CD1c-positive myeloid dendritic cell (primary cell): ENCODE measurements at regions not wholly inside any gene's neighbourhood (a gene's known extent, or its start where the extent isn't known, plus 50 kb on each side); places are given as distances from the start of the nearest gene placed in this dataset.
"Not testable (repeated sequence)": the region's sequence is repeated elsewhere in the genome, so short reads cannot be mapped to it uniquely, and the experiment has no call there.

ENCODE experiments used
- DNase-seq: peaks from one replicate; pipeline ENCODE4 v3.0.0-alpha.2; 2016; ENCODE audit errors: extremely low spot score

DNA sequence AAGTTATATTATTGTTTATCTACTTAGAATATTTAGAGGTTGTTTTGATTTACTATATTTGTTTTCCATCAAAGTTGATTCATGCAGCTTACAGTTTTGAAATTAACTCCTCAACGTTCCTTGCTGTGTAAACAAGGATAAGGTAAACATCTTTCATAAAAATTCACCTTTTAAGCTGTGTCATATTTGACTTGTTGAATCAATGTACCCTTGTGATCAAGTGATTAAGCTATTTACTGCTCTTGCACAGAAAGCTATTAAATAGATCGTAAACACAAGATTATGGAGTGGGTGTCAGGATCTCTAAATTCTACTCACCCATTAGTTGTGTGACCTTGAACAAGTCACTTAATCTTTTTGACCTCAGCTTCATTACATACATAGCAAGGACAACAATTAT is 2054.0 kb upstream of the NUDT12 start:
- no peak for DNase-seq

DNA sequence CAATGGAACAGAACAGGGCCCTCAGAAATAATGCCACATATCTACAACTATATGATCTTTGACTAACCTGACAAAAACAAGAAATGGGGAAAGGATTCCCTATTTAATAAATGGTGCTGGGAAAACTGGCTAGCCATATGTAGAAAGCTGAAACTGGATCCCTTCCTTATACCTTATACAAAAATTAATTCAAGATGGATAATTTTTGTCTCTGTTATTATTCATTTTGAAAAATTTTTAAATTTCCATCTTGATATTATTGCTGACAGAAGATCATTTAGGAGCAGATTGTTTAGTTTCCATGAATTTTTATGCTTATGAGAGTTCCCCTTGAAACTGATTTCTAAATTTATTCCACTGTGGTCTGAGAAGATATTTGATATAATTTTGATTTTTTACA is 2039.8 kb upstream of the NUDT12 start:
- not testable (repeated sequence) for DNase-seq

DNA sequence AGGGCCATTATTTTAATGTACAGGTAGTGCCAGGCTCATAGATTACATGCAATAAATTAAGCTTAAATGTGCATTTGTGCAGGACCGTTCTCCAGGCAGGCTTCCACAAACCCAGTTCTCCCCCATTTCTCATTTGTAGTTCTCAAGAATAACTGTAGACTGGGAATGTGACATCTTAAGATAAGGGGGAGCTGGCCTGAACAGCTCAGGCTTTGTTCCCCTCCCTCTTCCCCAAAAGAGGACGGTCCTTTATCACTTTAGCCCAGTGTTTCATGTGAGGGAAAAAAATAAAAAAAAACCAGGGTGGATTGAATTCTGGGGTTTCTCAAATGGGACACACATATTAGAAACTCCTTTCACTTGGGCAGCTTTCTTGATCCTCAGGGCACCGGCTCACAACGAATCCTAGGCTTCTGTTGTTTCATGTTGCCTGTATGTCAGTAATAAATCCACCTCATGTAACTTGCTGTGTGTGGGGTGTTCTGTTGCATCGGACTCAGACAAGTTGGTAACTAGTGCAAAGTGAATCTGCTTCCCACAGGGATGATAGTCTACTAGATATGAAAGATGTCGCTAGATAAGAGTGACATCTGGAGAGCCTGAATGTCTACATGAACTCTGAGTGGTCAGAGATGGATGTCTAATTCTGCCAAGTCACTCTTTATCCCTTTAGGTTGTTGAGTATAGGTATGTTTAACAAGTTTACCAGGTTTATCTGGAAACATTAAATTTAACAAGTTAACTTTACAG is 2030.6 kb upstream of the NUDT12 start:
- DNase-seq = no peak

DNA sequence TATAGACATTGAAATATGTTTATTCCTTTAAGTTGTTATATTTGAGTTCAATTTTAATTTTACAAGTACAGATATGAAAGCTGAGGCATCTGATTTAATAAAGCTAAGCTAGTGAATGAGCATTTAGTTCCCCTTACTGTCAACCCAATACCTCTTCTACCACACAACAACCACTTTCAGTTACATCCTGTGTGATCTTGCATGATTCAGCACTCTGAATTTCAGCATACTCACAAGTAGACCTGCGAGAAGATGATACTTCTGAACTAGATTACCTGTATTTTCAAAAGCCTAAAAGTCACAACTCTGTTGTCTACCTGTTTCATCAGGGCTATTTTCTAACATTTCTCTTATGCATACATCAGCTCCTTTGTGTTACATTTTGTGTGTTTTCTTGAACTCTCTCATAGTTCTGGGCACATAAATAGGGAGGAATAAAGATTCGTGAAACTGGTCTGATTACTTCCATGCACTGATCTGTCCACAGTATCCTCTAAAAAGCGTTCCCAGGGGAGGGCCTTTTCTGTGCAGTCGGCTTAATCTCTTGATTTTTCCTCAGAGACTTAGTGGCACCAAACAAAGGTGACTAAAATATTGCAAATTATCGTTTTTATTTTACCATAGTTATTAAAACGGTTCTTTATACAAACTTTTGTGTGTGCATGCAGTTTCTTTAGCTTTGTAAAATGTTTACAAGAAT is 2025.5 kb upstream of the NUDT12 start:
- no peak for DNase-seq

DNA sequence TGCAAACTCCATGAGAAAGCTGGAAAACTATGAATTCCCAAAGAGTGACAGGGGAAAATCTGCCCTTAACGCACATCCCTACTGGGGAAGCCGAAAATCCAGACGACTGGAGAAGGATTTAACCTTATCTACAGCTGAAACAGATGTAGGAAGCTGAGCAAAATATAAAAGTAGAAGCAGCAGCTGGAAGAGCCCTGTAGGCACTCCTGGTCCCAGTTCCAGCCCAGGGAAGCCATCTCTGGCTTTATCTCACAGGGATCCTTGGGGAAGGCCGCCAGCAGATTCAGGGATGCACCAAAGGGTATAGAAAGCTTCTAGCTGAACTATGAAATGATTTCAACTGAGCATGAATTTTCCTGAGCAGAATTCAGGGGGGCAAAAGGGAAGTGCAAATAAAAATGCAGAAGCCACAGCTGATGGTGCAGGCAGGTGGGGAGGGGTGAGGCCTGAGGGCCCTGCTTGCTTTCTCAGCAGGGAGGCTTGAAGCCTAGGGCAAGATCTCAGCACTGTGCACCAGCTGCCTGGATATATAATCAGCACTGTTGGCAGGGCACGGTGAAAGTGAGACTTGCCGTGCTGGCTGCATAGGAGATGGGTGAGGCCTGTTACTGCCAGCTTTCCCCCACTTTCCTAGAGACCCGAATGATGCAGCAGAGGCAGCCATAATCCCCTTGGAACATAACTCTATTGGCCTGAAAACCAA is 2019.5 kb upstream of the NUDT12 start:
- DNase-seq = no peak

DNA sequence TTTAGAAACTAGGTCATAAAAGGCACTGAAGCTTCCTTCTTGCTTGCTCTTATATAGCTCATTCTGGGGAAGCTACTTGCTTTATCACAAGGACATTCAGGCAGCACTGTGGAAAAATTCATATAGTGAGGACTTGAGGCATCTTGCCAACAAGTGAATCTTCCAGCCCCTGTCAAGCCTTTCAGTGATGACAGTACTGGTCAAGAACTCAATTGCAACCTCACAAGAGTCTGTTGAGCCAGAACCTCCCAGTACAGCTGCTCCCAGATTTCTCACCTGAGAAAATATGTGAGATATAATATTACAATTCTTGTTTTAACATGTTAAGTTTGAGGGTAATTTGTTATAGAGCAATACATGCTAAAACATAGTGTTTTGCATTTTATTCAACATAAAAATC is 2011.0 kb upstream of the NUDT12 start:
- no peak for DNase-seq

DNA sequence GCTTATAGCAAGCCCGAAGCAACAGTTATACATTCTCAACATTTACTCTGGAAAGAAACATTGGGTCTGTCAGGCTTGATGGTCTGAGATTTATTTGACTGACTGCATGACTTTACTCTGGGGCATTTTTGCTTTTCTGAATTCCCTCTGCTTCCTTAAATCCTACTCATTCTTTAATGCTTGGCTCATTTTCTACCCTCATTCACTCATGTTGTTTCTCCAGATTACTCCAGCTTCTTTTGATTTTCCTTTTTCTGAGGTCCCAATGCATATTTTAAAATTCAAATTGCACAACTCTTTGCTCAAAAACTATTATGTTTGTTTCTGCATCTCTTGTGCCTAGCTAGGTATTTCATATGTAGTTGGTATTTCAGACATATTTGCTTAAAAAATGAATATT is 2002.9 kb upstream of the NUDT12 start:
- no peak for DNase-seq

DNA sequence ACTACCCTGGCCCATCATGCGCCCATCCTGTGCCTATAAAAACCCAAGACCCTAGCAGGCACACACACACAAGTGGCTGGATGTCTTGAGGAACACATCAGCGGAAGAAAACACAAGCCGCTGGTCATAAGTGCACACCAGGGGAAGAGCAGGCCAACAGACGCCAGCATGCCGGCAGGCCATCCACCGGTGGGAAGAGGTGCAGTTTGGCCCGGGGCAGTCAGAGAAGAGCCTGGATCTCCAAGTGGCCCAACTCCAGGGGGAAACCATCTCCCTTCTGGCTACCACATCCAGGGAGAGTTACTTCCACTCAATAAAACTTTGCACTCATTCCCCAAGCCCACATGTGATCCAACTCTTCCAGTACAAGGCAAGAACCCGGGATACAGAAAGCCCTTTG is 2001.3 kb upstream of the NUDT12 start:
- no peak for DNase-seq

DNA sequence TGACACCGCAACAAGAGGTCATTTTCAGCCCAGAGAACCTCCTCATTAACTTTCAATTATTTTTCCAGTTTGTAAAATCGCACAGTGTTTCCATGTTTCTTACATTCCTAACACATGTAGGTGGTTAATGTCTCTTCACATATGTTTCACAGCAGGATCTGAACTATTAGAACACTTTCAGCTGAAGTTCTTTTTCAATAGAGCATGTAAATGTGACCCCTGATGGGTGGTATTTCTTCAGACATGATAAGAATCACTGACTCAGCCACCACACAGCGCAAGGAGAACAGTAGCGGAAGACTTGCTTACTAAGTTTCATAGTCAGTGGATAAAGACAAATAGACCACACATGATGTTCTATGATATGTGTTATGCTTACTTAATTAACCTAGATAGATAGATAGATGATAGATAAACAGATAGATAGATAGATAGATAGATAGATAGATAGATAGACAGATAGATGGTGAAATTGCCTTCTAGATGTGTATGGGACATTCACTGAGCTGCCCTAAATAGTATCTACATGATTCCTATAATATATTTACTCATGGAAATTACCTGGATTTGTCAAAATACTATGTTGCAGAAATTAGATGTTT is 1992.1 kb upstream of the NUDT12 start:
- DNase-seq = no peak

DNA sequence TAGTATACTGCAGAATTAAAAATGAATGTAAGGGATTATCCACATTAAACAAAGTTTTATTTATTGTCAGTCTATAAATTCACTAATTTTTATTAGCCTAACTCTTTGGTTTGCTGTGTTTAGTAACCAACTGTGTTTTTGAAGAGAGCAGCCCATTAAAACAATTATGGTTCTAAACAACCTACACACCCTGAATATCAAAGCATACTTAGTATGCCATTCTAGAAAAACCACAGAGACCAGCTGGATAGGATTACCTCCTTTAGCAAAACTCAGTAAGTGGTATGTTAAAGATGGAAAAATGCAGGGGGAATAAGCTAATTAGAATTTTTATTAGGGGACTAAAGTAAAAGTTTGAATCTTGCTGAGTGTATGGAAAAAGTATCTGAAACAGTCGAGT is 1981.7 kb upstream of the NUDT12 start:
- DNase-seq = no peak

DNA sequence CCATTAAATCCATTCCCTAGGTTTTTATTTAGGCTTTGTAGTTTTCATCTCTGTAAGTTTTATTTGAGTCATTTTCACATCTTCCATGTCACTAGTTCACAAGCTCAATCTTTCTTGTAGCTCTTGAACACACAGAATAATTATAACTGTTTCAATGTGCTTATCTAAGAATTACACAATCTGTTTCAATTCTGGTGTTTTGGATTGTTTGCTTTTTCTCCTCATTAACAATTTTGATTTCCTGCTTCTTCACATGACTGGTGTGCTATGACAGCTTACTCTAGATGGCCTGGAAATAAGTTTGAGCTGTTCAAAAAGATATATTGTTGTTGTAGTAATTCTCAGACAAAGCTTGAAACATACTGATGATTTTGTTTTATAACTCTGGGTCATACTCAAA is 1974.1 kb upstream of the NUDT12 start:
- DNase-seq = no peak

DNA sequence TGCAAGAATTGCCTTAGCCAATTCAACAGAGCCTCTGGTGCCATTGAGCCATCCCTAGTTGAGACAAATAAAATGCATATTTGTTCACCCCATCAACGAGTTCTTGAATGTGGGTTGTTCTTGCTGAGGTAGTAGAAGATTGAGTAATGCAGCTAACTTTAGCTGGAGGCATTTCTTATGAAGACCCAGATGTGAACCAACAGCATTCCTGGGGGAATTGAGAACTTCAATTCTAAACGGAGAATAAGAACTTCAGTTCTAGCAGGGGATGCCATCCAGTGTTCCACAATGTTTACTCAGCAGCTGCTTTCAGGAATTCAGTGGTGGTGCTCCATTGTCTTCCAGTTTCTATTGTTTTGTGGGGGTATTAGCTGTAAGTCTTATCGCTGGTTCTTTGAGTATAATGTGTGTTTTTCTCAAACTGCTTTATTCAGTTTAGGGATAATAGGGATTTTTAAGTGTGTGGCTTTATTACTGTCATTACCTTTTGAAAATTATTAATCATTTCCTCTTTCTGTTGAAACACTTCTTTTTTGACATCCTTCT is 1968.2 kb upstream of the NUDT12 start:
- no peak for DNase-seq

DNA sequence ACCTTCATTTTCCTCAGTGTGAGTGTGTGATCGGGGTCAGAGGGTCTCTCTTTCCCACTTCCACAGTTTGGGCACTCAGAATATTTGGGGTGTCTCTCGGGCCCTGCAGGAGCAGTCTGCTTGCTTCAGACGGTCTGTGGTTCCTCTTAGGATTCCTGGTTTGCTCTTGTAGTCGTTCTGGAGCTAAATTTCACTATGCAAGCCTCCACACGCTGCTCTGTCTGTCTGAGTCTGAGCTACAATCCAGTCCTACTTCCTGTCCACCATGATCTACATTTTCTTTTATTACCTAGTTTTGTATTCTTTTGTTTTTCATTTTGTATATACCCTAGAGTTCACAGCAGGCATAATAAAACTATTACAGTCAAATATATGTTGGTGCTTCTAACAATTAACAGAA is 1967.3 kb upstream of the NUDT12 start:
- DNase-seq = no peak

DNA sequence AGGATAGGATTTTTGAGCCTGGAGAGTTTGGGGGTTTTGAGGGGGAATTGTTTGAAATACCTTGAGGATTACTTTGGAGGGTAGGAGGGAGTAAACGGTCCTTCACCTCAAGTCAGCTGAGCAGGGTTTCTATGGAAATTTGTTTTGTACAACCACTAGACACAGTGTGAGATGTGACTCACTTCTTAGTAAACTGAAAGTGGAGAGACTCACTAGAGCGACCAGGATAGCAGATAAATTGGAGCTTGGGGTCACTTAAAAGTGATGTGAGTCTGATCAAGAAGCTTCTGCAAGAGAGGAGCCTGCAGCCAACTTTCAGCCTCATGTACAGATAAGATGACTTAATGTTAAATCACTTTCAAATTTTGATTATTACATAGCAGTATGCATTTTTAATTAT is 1945.9 kb upstream of the NUDT12 start:
- DNase-seq = no peak

DNA sequence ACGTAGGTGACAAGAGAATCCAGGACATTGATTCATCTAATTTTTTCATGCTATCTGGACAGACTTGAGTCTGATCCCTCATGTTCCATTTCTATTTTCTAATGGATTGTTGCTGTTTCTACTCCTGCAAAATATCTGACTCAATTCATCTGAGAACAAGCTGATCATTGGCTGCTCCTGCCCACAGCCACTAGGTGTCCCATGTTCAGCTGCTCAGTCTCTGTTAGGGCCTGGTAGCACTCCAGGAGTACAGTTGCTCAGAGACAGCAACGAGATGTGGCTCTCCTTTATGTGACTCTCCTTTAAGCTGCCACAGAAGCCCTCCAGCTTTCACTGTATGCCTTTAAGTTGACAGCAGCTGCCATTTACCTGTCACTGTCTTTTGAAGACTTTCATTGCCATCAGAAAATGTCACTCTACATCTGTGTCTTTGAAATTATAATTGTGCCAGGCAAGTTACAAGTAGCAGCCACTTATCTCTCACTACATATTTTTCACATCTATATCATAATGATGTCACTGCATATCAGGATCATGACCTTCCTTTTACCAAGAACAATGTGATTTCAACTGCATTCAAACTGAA is 1944.2 kb upstream of the NUDT12 start:
- no peak for DNase-seq

DNA sequence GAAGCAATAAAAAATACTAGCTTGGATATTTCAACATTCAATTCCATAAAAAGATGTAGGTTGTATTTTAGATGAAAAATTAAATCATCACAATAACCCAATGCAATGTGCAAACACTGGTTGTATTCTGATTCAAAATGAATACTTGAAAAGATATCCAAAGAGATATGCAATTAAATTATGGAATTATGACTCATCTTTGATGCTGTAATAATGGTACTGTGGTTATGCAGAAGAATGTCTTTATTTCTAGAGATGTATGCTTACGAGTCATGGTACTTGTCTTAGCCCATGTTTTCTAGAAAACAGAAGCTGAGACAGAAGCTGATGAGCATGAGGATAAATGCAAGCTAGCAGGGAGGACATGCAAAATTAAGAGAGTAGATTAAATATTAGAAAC is 1941.4 kb upstream of the NUDT12 start:
- no peak for DNase-seq

DNA sequence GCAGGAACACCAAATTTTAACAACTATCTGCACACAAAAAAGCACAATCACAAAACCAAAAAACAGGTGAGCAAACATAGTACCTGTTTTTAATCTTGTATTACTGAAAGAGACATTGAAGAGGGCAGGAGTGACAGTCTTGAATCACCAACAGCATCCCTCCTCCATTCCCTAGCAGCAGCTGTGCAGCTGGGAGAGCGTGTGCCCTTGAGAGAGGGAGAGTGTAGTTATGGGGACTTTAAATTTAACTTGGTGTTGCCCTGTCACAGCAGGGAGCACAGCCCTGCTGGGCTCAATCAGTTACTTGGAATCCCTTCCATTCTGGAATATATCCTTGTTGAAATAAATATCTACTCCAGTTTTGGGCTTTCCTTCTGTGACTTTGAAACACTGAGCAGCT is 1938.7 kb upstream of the NUDT12 start:
- DNase-seq = no peak

DNA sequence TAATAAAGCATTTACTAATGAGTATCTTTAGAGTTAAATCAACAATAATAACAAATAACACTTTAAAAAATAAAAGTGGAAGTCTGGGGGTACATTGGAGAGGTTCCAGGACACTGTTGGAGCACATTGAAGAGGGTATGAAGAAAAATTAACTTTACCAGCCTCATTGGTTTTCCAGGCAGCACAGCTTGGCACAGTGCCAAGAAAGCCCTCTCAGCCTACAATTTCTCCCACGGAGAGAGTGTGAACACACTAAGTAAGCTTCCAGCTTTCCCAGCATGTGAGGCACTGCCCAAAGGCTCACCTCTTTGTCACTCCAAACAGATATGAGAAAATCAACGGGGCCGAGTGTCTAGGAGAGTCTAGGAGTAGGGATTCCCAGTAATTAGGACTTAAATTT is 1912.8 kb upstream of the NUDT12 start:
- no peak for DNase-seq

DNA sequence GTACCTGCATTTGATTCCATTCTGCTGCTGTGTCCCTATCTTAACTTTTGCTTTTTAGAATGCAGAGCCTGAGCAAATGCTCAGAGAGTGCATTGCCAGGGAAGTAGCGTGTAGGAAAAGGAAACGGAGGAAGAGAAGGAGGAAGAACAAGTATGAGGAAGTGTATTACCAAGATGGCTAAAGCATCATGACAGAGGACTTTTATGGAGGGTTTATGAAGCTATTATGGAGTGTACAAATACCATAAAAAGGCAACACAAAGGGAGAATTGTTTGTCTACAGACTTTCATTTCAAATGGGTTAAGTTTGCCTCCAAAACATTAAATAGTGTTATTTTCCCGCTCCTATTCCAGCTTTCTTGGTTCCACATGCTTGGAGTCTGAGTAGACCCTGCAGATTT is 1899.8 kb upstream of the NUDT12 start:
- DNase-seq = no peak

DNA sequence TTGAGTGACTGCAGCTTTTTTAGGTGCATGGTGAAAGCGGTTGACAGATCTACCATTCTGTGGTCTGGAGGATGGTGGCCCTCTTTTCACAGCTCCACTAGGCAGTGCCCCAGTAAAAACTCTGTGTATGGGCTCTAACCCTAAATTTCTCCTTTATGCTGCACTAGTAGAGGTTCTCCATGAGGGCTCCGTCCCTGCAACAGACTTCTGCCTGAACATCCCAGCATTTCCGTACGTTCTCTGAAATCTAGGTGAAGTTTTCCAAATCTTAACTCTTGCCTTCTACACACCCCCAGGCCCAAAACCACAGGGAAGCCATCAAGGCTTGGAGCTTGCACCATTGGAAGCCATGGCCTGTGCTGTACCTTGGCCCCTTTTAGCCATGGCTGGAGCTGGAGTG is 1898.1 kb upstream of the NUDT12 start:
- DNase-seq = no peak

DNA sequence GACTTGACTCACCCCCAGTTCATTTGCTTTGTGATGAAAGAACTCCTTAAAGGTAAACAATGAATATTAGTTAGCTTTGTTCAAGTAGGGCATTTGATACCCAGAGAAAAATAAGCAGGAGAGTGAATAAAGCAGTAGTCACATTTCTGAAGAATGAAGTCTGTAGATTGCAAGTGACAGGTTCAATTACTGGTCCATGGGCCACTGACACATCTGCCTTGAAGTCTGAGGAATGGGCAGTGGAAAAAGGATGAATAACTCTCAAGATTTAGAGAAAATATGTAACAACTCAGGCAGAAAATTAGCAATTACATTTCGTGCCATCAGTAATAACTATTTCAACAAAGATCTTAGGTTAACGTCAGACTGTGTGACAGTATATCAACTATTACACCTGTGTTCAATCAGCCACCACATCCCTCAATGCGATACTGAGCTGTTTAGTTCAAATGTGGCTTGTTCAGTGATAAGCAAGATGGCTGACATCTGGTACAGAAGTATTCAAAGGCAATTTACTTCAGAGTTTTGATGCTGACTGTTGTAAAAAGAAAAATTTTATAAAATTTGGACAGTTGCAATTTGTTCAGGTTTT is 1890.7 kb upstream of the NUDT12 start:
- no peak for DNase-seq

DNA sequence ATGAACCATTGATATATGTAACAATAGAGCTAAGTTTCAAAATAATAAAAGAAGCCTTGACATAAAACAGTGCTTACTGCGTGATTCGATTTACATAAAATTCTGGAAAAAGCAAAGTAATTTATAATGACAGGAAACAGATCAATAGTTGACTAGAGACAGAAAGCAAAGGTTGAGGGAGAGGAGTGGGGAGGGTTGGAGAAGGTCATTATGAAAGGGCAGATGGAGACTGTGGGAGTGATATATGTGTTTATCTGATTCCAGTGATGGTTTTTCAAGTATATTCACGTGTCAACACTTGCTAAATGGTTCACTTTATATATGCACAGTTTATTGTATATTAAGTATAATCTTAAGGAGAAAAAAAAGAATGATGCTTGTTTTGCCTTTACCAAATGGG is 1885.7 kb upstream of the NUDT12 start:
- DNase-seq = no peak
